HepG2 (cell line): ENCODE measurements at regions not wholly inside any gene's neighbourhood (a gene's known extent, or its start where the extent isn't known, plus 50 kb on each side); places are given as distances from the start of the nearest gene placed in this dataset.

ENCODE experiments used
- JUN ChIP-seq: sonication (generic); formaldehyde crosslinking; IDR thresholded peaks from 2 replicates; pipeline ENCODE4 v1.4.0; 2020; ENCODE audit warnings: mild to moderate bottlenecking, missing genetic modification reagents
- ZNF496 ChIP-seq: sonication (generic); formaldehyde crosslinking; IDR thresholded peaks from 2 replicates; pipeline ENCODE4 v1.8.1; 2023; ENCODE audit warnings: mild to moderate bottlenecking, moderate library complexity, missing genetic modification reagents; ENCODE audit not compliant: insufficient replicate concordance
- TF ChIP-seq, protein P1 (sequence below): fragments of 450-650 bp; IDR thresholded peaks from 2 replicates; pipeline ENCODE4 v1.6.1; 2017; ENCODE audit warnings: mild to moderate bottlenecking

DNA sequence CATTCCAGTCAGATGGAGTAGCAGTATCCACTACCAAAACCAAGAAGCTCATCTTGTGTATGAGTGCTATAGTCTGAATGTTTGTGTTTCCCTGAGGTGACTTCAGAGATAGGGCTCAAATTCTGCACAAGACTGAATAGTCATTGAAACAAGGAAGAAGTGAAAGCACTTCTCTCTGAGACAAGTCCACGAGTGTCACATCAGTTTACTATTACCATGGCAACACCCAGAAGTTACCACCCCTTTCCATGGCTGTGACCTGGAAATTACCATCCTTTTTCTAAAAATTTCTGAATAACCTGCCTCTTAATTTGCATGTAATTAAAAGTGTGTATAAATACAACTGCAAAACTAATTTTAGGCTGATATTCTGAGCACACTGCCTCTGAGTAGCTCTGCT is 682.1 kb upstream of the ADGRB3 start:
- TF ChIP-seq JUN (CRISPR knock-in tag) (no peak), ZNF496 (CRISPR knock-in tag) (no peak)
- TF ChIP-seq, protein P1, sequence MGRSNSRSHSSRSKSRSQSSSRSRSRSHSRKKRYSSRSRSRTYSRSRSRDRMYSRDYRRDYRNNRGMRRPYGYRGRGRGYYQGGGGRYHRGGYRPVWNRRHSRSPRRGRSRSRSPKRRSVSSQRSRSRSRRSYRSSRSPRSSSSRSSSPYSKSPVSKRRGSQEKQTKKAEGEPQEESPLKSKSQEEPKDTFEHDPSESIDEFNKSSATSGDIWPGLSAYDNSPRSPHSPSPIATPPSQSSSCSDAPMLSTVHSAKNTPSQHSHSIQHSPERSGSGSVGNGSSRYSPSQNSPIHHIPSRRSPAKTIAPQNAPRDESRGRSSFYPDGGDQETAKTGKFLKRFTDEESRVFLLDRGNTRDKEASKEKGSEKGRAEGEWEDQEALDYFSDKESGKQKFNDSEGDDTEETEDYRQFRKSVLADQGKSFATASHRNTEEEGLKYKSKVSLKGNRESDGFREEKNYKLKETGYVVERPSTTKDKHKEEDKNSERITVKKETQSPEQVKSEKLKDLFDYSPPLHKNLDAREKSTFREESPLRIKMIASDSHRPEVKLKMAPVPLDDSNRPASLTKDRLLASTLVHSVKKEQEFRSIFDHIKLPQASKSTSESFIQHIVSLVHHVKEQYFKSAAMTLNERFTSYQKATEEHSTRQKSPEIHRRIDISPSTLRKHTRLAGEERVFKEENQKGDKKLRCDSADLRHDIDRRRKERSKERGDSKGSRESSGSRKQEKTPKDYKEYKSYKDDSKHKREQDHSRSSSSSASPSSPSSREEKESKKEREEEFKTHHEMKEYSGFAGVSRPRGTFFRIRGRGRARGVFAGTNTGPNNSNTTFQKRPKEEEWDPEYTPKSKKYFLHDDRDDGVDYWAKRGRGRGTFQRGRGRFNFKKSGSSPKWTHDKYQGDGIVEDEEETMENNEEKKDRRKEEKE: no peak
